ENCODE measurements at regions not wholly inside any gene's neighbourhood (a gene's known extent, or its start where the extent isn't known, plus 50 kb on each side); places are given as distances from the start of the nearest gene placed in this dataset.

- Histone ChIP-seq H3K9me3 (replicated peaks; ENCODE audit: control insufficient read depth, insufficient read depth, low read length) (no peaks in the 10 kb centered on the region), H2AFZ (ENCODE audit: low read depth, low read length) (no peak overlapping the region), H3K4me2 (ENCODE audit: insufficient read depth, low read length) (no peak overlapping the region), H3K79me2 (ENCODE audit: control insufficient read depth, insufficient read depth, low read length) (no peaks in the 10 kb centered on the region), H3K9ac (replicated peaks; ENCODE audit: extremely low read depth, insufficient read depth, low read length) (no peak overlapping the region), H3K4me1 (ENCODE audit: control insufficient read depth, extremely low read depth, insufficient read depth, low read length) (no peaks in the 10 kb centered on the region), H4K20me1 (replicated peaks; ENCODE audit: control insufficient read depth, extremely low read depth, insufficient read depth, low read length) (no peaks in the 10 kb centered on the region), H3K27me3 (ENCODE audit: control insufficient read depth in 2 of 2, insufficient read depth in 2 of 2, low read length in 2 of 2) (no peaks in the 10 kb centered on the region), H3K27ac (ENCODE audit: insufficient read depth, low read depth, low read length) (no peak overlapping the region), H3K36me3 (ENCODE audit: control insufficient read depth in 2 of 2, extremely low read depth in 1 of 2, insufficient read depth in 2 of 2, low read length in 2 of 2) (no peaks in the 10 kb centered on the region), H3K9me1 (replicated peaks; ENCODE audit: control insufficient read depth, extremely low read depth, insufficient read depth, low read length) (no peaks in the 10 kb centered on the region), H3K4me3 (replicated peaks in 1 of 3; ENCODE audit: insufficient read depth in 1 of 3, low read depth in 1 of 3, low read length in 3 of 3) (no peak overlapping the region)
- ChIA-PET POLR2A (no interaction called here), CTCF (interaction anchor here (1.1 to 1.6 kb wide), 3 partner anchors 18 to 179 kb away, joined by 3 to 6 read pairs (median 3); no protein-coding TSS in a partner anchor)
- intact Hi-C loops (cut with micrococcal nuclease) = no loop called here
- TF ChIP-seq CTCF (IDR thresholded peaks at IDR 0.05; ENCODE audit: extremely low read depth in 1 of 2, insufficient read depth in 1 of 2, low read depth in 1 of 2, low read length in 2 of 2) (no peak), GATA2 (IDR thresholded peaks at IDR 0.05; ENCODE audit: insufficient read depth, insufficient read length, low read depth, low read length) (no peak), MYC (IDR thresholded peaks at IDR 0.05; ENCODE audit: low read depth, low read length) (no peak), POLR2AphosphoS5 (IDR thresholded peaks at IDR 0.05; ENCODE audit: insufficient read depth, low read depth, low read length) (no peak), POLR2A (IDR thresholded peaks at IDR 0.05; ENCODE audit: low read depth, low read length) (no peak), EZH2 (IDR thresholded peaks at IDR 0.05; ENCODE audit: borderline replicate concordance, low read depth, low read length, severe bottlenecking) (no peak), JUN (IDR thresholded peaks at IDR 0.05; ENCODE audit: borderline replicate concordance, insufficient read depth, insufficient read length, low read depth) (no peak), FOS (IDR thresholded peaks at IDR 0.05; ENCODE audit: borderline replicate concordance, insufficient read depth, low read length) (no peak), MAX (IDR thresholded peaks at IDR 0.05; ENCODE audit: insufficient read depth, insufficient read length) (no peak)
- dilution Hi-C loops (cut with MboI; ENCODE audit: extremely low pct_ligation_motif_present, low sequenced_read_pairs) = no loop called here
- DNase-seq (ENCODE audit: low read depth, low spot score) (no peak), FAIRE-seq (no peak)
- BruUV-seq (replicated peaks) = no TSS peak
Measured at GRCh38 chr10:29839826-29840515, 205.2 kb upstream of the SVIL start.

Data from endothelial cell of umbilical vein (primary cell).